ACC112 (cell line): ENCODE measurements at regions not wholly inside any gene's neighbourhood (a gene's known extent, or its start where the extent isn't known, plus 50 kb on each side); places are given as distances from the start of the nearest gene placed in this dataset.

ENCODE experiments used
- H2AFZ ChIP-seq: fragments of 200-600 bp; sonication (generic); one replicate; pipeline ENCODE4 v1.6.0; 2017; ENCODE audit warnings: antibody characterized with exemption, low read length; ENCODE audit not compliant: unreplicated experiment
- H3K27ac ChIP-seq: fragments of 200-600 bp; sonication (generic); 2 replicates; pipeline ENCODE4 v1.5.1; 2014; ENCODE audit warnings: low read depth, mild to moderate bottlenecking, antibody characterized with exemption, low read length, moderate library complexity
- H3K27me3 ChIP-seq: fragments of 200-600 bp; sonication (generic); 2 replicates; pipeline ENCODE4 v1.6.1; 2014; ENCODE audit warnings: mild to moderate bottlenecking, antibody characterized with exemption, low read length, moderate library complexity, mixed read lengths; ENCODE audit not compliant: insufficient read depth
- H3K36me3 ChIP-seq: fragments of 200-600 bp; sonication (generic); 2 replicates; pipeline ENCODE4 v1.6.1; 2016; ENCODE audit warnings: mild to moderate bottlenecking, antibody characterized with exemption, low read length, moderate library complexity, mixed read lengths; ENCODE audit not compliant: insufficient read depth
- H3K4me1 ChIP-seq: fragments of 200-600 bp; sonication (generic); one replicate; pipeline ENCODE4 v1.6.1; 2016; ENCODE audit warnings: low read length, mixed read lengths; ENCODE audit not compliant: insufficient read depth, unreplicated experiment, control insufficient read depth
- H3K4me3 ChIP-seq: fragments of 200-600 bp; sonication (generic); 2 replicates; pipeline ENCODE4 v1.5.1; 2014; ENCODE audit warnings: mild to moderate bottlenecking, low read depth, low read length
- H3K79me2 ChIP-seq: fragments of 200-600 bp; sonication (generic); one replicate; pipeline ENCODE4 v1.6.0; 2016; ENCODE audit warnings: low read length; ENCODE audit not compliant: control insufficient read depth, unreplicated experiment, insufficient read depth

GRCh38 chr3:102802819-102803420, 368.1 kb downstream of the ZPLD1 start:
- Histone ChIP-seq H3K36me3 (no peaks in the 10 kb centered on the region), H3K4me1 (no peaks in the 10 kb centered on the region), H3K4me3 (no peak overlapping the region), H3K27ac (no peak overlapping the region), H3K79me2 (no peaks in the 10 kb centered on the region), H2AFZ (no peak overlapping the region), H3K27me3 (no peaks in the 10 kb centered on the region)

GRCh38 chr3:102810937-102811336, 376.1 kb downstream of the ZPLD1 start:
- no peaks in the 10 kb centered on the region for H3K4me1 ChIP-seq
- H3K27ac ChIP-seq = no peak overlapping the region
- H3K4me3 ChIP-seq = no peak overlapping the region
- H3K36me3 ChIP-seq = no peaks in the 10 kb centered on the region
- H3K27me3 ChIP-seq = no peaks in the 10 kb centered on the region
- no peaks in the 10 kb centered on the region for H3K79me2 ChIP-seq
- no peak overlapping the region for H2AFZ ChIP-seq

GRCh38 chr3:102826636-102827035, 391.8 kb downstream of the ZPLD1 start:
- no peaks in the 10 kb centered on the region for H3K4me1 ChIP-seq

GRCh38 chr3:102827386-102827785, 392.6 kb downstream of the ZPLD1 start:
- no peak overlapping the region for H3K27ac ChIP-seq
- no peak overlapping the region for H3K4me3 ChIP-seq
- H3K4me1 ChIP-seq = no peaks in the 10 kb centered on the region
- H2AFZ ChIP-seq = no peak overlapping the region
- H3K79me2 ChIP-seq = no peaks in the 10 kb centered on the region
- H3K27me3 ChIP-seq = no peaks in the 10 kb centered on the region
- H3K36me3 ChIP-seq = no peaks in the 10 kb centered on the region

More at GRCh38 chr3:102826636-102827035, 391.8 kb downstream of the ZPLD1 start:
- Histone ChIP-seq H3K79me2 (no peaks in the 10 kb centered on the region), H3K27me3 (no peaks in the 10 kb centered on the region), H3K27ac (no peak overlapping the region), H3K4me3 (no peak overlapping the region), H3K36me3 (no peaks in the 10 kb centered on the region), H2AFZ (no peak overlapping the region)

- Histone ChIP-seq H3K79me2 (no peaks in the 10 kb centered on the region), H3K27ac (no peak overlapping the region), H3K27me3 (no peaks in the 10 kb centered on the region), H2AFZ (no peak overlapping the region), H3K4me3 (no peak overlapping the region), H3K36me3 (no peaks in the 10 kb centered on the region), H3K4me1 (no peaks in the 10 kb centered on the region)
Measured at GRCh38 chr3:102830415-102830814, 395.6 kb downstream of the ZPLD1 start.

- no peaks in the 10 kb centered on the region for H3K4me1 ChIP-seq
- H3K36me3 ChIP-seq = no peaks in the 10 kb centered on the region
- no peak overlapping the region for H3K4me3 ChIP-seq
- no peaks in the 10 kb centered on the region for H3K79me2 ChIP-seq
- H3K27me3 ChIP-seq = no peaks in the 10 kb centered on the region
- H3K27ac ChIP-seq = no peak overlapping the region
- H2AFZ ChIP-seq = no peak overlapping the region
Measured at GRCh38 chr3:102841866-102842265, 407.1 kb downstream of the ZPLD1 start.

- Histone ChIP-seq H3K4me1 (no peaks in the 10 kb centered on the region), H3K4me3 (no peak overlapping the region), H3K27ac (no peak overlapping the region), H3K36me3 (no peaks in the 10 kb centered on the region), H3K27me3 (no peaks in the 10 kb centered on the region), H2AFZ (no peak overlapping the region), H3K79me2 (no peaks in the 10 kb centered on the region)
Measured at GRCh38 chr3:102866845-102867244, 432.0 kb downstream of the ZPLD1 start.

- Histone ChIP-seq H3K4me1 (no peaks in the 10 kb centered on the region), H3K79me2 (no peaks in the 10 kb centered on the region), H3K27me3 (no peaks in the 10 kb centered on the region), H3K4me3 (no peak overlapping the region), H2AFZ (no peak overlapping the region), H3K36me3 (no peaks in the 10 kb centered on the region), H3K27ac (no peak overlapping the region)
Measured at GRCh38 chr3:102883515-102883914, 448.7 kb downstream of the ZPLD1 start.

GRCh38 chr3:102885289-102885688, 450.5 kb downstream of the ZPLD1 start:
- H3K27ac ChIP-seq = no peak overlapping the region
- H3K79me2 ChIP-seq = no peaks in the 10 kb centered on the region
- no peak overlapping the region for H2AFZ ChIP-seq
- no peaks in the 10 kb centered on the region for H3K4me1 ChIP-seq
- no peaks in the 10 kb centered on the region for H3K36me3 ChIP-seq
- H3K4me3 ChIP-seq = no peak overlapping the region
- H3K27me3 ChIP-seq = no peaks in the 10 kb centered on the region

GRCh38 chr3:102887431-102887830, 452.6 kb downstream of the ZPLD1 start:
- H3K4me3 ChIP-seq = no peak overlapping the region
- no peaks in the 10 kb centered on the region for H3K27me3 ChIP-seq
- no peak overlapping the region for H2AFZ ChIP-seq
- H3K79me2 ChIP-seq = no peaks in the 10 kb centered on the region
- no peaks in the 10 kb centered on the region for H3K4me1 ChIP-seq
- H3K36me3 ChIP-seq = no peaks in the 10 kb centered on the region
- H3K27ac ChIP-seq = no peak overlapping the region

- H2AFZ ChIP-seq = no peak overlapping the region
- H3K36me3 ChIP-seq = no peaks in the 10 kb centered on the region
- H3K79me2 ChIP-seq = no peaks in the 10 kb centered on the region
- H3K27me3 ChIP-seq = no peaks in the 10 kb centered on the region
- H3K4me3 ChIP-seq = no peak overlapping the region
- no peak overlapping the region for H3K27ac ChIP-seq
- H3K4me1 ChIP-seq = no peaks in the 10 kb centered on the region
Measured at GRCh38 chr3:102896851-102897621, 462.2 kb downstream of the ZPLD1 start.
